NCI-H774 (cell line): ENCODE measurements at regions not wholly inside any gene's neighbourhood (a gene's known extent, or its start where the extent isn't known, plus 50 kb on each side); places are given as distances from the start of the nearest gene placed in this dataset.

ENCODE experiments used
- DNase-seq: peaks from one replicate; lab custom pipeline; 2025; lab: John Stamatoyannopoulos, UW

DNA sequence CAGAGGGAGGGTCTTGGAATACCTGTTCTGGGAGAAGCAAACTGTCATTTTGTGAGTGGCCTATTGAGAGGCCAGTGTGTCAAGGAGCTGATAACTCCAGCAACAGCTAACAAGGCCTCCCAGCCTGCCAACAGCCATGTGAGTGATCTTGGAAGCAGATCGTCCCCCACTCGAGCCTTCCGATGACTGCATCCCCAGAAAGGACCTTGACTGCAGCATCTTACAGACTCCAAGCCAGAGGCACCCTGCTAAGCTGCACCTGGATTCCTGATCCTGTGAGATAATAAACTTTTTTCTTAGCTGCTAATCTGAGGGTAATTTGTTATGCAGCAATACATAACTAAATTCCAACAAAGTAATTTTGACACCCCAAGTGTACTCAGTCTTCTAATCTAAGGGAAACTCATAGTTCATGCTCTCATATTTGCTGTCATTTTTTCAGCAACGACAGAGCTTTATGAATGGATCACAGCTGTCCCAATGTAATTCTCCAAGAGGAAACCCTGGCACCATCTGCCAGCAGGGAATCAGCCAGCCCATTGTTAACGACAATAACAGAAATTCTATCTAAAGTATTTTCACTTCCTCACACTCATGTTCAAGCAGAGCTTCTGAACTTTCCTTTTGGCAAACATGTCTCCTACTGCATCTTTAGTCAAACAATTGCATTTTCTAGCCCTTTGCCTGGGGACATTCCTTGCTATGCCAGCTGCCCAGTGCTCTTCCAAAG lies 470.2 kb upstream of the BTBD3 start:
- DNase-seq, result no peak

DNA sequence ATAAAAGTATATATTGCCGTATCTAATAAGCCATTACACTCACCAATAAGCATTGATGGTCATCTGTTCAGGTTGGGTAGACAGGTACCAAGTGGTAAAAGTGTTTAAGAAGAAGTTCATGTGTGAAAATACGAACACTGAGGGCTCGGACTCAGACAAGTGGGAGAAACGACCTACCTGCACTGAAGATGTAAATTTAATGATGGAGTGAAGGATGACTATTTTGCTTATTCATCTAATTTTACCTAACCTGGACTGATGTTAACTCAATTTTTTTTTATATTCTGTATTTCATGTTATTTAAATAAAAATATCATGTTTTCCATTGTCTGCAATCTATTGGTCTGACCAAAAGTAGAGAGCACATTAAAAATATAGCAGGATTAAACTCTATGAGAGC lies 469.1 kb upstream of the BTBD3 start:
- DNase-seq, result no peak

- no peak for DNase-seq
Measured at GRCh38 chr20:11451793-11452291, 465.9 kb upstream of the BTBD3 start.

- no peak for DNase-seq
Measured at GRCh38 chr20:11452326-11452725, 465.4 kb upstream of the BTBD3 start.

- DNase-seq, result no peak
Measured at GRCh38 chr20:11453430-11453829, 464.3 kb upstream of the BTBD3 start.

DNA sequence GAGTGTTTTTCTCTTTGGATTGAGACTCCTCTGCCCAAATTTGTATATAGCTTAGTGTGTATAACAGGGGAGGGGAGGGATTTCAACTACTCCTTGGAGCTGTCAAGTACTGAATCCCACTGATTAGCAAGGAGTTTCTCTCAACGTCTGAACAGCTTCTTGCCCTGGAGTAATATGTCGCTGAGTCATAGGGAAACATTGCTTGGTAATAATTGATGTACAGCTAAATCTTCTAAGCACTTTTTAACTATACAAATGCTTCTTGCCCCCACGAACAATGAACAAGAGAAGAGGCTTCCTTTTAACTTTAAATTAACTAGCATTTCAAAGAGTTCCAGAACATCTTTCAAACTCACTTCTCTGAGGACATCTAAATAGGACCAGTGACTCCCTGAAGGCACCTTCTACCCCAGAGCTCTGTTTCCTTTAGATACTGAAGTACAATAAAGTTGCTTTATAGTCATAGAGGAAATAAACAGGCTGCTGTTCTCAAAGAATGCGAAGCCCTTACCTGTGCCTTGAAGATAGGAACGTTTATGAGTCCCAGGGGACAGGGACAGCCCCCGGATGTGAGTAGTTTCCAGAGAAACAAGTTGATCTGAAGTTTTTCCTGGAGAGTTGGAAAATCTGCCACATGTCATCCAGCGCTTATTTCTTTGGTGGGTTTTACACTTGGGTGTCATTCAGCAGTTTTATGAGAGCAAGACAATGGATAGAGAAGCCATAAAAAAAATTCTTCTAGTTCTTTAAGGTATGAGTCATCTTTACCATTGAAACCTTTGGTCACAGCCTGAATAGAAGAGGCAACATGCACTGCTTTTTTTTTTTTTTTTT lies 462.5 kb upstream of the BTBD3 start:
- no peak for DNase-seq

DNA sequence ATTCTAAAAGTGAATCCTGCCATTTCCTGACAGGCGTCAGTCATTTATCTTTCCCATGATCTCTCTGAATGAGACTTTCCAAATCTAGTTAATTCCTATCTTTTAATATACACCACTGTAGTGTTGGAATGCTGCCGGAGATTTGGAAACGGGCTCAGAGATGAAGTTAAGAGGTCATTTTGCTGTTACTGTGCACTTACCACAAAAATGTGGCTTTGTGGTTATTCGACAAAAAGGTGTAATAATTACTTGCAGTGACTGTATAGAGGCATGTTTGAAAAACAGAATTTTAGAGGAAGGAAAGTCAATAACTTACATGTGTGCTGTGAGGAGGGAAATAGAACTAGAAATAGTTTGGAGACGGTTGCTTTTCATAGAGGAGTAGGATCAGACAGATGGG lies 460.2 kb upstream of the BTBD3 start:
- no peak for DNase-seq

DNA sequence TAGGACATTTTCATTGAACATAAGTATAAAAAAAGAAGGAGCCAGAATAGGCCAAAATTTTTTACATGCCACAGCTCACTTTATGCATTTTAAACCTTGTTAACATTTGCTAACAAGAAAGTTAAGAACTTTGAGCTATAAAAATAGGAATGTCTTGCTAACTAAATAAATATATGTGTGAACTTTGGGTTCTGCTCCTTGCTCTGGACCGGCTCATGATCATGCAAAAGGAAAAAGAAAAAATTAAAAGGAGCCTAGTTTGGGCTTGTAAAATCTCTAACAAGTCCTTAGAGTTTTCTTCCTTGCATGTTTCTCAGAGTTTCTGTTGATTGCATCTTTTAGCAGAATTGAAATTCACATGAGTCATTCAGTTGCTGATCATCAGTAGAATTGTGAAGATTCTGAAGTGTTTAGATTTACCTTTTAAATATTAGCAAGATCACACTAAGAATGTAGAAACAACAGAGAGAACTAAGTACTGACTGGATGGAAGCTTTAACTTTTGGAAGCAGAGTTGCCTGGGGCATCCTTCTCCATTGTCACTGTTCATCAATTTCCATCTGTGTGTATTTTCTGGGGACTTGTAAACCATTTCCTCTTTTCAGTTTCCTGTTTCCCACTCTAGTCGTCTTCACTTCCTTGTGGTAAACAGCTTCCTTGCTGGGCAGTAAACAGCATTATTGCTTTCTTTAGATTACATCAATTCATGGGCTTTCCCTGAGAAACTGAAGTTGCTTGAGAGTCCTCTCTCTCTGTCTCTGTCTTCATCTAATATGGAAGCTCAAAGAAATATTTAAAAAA lies 458.4 kb upstream of the BTBD3 start:
- no peak for DNase-seq

DNA sequence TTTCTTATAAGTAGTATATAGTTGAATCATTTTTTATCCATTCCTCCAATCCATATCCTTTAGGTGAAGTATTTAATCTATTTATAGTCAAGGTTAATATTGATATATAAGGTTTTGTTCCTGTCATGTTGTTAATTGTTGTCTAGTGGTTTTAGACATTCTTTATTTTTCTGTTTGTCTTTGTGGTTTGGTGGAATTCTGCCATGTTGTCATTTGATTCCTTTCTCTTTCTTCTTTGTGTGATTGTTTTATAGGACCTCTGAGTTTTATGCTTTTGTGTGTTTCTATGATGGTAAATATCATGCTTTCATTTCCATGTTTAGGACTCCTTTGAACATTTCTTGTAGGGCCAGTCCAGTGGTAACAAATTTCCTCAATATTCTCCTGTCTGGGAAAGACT lies 450.3 kb upstream of the BTBD3 start:
- DNase-seq, result no peak

- no peak for DNase-seq
Measured at GRCh38 chr20:11468880-11469279, 448.8 kb upstream of the BTBD3 start.

- DNase-seq, result no peak
Measured at GRCh38 chr20:11469795-11470435, 447.8 kb upstream of the BTBD3 start.

DNA sequence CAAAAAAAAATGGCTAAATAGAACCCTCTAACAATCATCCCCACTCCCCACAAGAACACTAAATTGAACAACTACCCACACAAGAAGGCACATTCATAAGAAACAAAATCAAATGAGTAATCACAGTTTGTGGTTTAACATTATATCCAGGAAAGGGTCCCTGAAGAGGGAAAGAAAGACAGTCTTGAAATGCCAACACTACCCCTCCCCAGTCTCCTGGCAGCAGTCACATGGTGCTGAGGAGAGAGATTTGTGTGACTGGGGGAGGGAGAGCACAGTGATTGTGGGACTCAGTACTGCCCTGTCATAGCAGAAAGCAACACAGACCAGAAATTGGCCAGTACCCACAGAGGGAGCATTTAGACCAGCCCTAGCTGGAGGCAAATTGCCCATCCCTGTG lies 443.7 kb upstream of the BTBD3 start:
- DNase-seq, result no peak

- no peak for DNase-seq
Measured at GRCh38 chr20:11483697-11484096, 434.0 kb upstream of the BTBD3 start.

- DNase-seq, result no peak
Measured at GRCh38 chr20:11484479-11484878, 433.2 kb upstream of the BTBD3 start.

DNA sequence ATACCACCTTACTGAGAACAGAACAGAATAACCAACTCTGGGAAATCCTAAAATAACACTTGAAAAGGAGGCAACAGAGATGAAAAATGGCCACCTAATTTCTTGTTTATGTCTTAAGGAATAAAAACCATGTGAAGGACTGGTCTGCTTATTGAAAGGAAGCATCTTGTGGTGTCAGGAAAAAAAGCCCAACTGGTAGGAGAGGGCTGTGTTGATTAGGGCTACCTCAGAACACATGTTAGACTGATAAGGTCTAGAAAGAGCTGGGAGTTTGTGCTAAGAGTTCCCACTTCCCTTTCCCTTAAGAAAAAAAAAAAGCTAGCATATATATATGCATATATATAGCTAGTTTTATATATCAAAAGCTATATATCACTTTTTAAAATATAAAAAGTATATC lies 425.3 kb upstream of the BTBD3 start:
- no peak for DNase-seq

- no peak for DNase-seq
Measured at GRCh38 chr20:11492846-11493245, 424.8 kb upstream of the BTBD3 start.

DNA sequence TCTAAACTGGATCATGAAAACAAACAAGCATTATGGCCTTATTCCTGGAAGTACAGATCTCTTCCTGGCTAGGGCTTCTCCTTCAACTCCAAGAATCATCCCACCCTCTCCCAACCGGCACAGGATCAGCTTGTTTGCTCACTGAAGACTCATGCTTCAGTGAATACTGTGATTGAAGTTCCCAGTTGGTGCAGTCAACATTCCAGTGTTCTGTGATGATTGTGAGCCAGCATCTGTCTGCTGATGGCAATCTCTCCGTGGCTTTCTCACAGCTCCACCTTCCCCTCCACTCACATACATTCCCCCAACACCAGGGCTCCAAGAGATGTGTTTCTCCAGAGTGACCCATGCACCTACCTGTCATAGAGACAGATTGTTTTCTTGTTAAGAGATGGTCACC lies 421.3 kb upstream of the BTBD3 start:
- no peak for DNase-seq

GRCh38 chr20:11497545-11497944 lies 420.1 kb upstream of the BTBD3 start:
- no peak for DNase-seq

GRCh38 chr20:11499101-11499634 lies 418.5 kb upstream of the BTBD3 start:
- DNase-seq, result no peak

DNA sequence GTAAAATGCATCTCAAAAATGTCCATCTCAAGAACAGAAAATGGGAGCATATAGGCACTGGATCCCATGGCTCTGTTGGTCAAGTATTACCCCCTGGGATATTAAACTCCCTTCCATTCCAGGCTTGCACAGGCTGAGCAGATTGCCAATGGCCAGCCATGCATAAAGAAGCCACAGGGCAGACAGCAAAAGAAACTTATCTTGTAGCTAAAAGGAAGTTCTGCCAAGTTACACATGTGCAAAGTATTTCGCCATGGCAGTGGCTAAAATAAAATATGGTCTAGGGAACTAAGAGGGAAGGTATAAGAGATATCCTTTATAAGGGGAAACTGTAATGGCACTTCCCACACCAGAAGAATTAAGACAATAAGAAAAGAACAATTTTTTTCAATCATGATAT lies 415.6 kb upstream of the BTBD3 start:
- DNase-seq, result no peak

GRCh38 chr20:11502671-11503070 lies 415.0 kb upstream of the BTBD3 start:
- DNase-seq, result no peak

DNA sequence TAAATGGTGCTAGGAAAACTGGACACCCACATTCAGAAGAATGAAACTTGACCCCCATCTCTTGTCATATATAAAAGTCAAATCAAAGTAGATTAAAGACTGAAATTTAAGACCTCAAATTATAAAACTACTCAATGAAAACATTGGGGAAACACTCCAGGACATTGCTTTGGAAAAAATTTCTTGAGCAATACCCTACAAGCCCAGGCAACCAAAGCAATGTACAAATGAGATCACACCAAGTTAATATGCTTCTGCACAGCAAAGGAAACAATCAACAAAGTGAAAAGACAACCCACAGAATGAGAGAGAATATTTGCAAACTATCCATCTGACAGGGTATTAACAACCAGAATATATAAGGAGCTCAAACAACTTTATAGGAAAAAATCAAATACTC lies 407.9 kb upstream of the BTBD3 start:
- no peak for DNase-seq
